ENCODE measurements at regions not wholly inside any gene's neighbourhood (a gene's known extent, or its start where the extent isn't known, plus 50 kb on each side); places are given as distances from the start of the nearest gene placed in this dataset.

DNA sequence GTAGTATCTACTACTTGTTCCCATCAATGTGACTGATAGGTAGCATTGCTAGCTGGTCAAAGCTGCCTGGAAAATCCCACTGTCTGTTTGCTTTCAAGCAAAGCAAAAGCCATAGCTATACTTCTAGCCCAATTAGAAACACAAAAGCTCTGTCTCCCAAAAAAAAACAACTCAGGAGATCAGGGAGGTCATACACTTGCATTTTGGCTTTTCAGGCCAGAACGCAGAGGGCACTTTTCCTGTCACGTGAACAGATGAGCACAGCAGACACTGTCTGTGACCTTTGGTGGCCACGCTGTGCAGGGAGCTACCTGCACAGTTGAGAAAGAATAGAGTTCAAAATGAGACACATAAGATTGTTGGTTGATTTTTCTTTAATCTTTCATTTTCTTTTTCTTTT lies 441.7 kb upstream of the PDZRN3 start:
- no peak for DNase-seq (ENCODE audit: extremely low read depth, low read depth, low spot score)

DNA sequence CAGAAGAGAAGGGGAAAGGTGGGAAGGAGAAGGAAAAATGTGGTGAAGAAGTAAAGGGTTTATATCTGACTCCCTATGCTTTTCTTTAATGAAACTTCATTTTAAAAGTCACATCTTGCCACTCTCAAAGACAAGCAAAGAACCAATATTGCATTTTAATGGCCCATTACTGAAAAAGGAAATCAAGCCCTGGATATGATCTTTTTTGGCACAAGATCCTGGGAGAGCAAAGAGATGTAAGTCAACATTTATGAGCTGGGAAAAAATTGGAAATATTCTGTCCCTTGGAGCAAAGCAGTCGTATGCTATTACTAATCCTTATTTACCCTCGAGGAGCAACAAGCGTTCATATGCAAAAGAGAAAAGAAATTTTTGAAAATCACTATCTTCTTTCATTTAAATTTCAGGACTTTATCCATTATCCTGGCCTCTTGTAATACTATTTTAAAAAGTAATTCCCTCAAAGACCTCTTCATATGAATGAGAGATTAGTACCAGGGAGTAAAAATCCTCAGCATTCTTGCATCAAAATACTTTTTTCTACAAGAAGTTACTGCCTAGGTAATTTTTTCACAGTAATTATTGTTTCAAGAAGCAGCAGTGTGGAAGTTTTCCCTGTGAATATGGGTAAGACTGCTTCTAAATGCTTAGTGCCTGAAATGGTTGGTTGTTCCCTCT lies 435.3 kb upstream of the PDZRN3 start:
- DNase-seq (ENCODE audit: extremely low read depth, low read depth, low spot score): no peak

DNA sequence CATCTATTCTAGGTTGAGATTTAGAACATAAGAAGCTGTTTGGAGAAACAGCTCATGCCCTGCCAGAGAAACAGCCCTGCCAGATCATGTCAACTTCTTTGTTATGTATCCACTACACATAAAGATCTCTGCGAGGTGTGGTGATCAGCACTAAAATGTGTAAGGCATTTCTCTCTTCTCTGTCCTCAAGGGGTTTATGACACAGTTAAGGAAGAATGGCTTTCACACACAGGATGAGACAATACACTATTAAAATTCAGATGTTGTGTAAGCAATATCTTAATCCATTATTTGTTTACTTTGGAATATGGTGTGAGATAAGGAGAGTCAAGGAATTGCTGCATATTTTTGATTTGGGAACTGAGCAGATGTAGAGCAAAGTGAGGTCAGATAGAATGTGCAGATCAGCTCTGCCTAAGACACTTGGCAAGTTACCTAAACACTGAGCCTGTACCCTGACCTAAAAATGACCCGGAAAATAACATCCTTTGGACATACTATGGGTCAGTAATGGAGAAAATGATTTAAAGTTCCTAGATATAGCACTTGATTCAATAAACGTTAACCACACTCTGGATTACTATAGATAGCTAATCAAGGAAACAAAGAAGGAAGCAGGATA lies 434.7 kb upstream of the PDZRN3 start:
- DNase-seq (ENCODE audit: extremely low read depth, low read depth, low spot score): no peak

- no peak for DNase-seq (ENCODE audit: extremely low read depth, low read depth, low spot score)
These were observed 432.4 kb upstream of the PDZRN3 start for GRCh38 chr3:74057169-74057568.

DNA sequence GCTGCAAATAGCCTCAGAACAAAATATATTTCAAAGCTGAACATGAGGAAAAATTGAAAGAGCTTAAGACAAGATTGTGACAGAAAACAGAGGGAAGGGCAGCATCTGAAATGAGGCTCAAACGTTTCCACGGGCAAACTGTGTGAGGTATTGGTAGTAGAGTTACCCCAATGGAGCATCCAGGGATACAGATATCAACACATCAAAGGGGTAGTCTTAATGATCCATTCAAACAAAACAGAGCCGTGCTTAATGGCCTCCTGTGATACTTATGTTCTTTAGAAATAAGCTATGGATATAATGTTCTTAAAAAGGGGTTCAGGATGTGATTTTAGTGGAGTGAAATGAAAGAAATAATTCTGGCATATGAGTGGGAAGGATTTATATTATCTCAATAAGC lies 430.3 kb upstream of the PDZRN3 start:
- no peak for DNase-seq (ENCODE audit: extremely low read depth, low read depth, low spot score)

DNA sequence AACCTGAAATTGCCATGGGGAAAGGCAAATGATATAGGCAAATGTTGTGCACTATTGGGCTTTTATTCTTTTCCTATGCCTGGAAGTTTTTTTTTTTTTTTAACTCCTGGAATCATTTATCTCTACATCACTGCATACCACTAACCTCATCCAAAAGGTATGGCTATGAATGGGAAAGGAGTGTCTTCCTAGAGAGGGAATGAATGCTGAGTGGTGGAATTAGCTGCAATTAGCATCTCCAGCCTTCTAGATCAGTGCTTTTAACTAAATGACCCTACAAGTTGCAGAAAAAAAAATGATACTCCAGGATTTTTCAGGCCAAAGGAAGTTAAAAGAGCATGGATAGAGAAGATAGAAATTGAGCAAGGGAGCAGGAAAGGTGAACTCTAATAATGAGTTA lies 429.8 kb upstream of the PDZRN3 start:
- no peak for DNase-seq (ENCODE audit: extremely low read depth, low read depth, low spot score)

- no peak for DNase-seq (ENCODE audit: extremely low read depth, low read depth, low spot score)
These were observed 429.3 kb upstream of the PDZRN3 start for GRCh38 chr3:74053970-74054516.

DNA sequence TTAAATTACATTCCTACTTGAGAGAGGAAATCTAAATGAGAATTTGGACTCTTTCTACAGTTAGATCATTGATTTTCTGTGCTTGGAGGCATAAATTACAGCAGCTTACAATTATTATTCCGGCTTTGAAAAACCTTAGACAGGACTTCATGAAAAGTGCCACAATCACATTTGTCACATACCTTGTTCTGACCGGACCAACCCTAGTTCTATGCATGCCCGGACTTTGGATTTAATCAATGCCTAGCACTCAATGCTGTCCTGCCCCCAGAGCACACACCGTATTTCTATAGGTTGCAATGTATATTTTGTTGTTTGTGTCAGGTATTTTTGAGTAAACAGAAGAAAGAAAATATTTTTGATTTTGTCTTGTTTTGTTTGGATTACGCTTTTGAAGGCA lies 424.7 kb upstream of the PDZRN3 start:
- DNase-seq (ENCODE audit: extremely low read depth, low read depth, low spot score): no peak

DNA sequence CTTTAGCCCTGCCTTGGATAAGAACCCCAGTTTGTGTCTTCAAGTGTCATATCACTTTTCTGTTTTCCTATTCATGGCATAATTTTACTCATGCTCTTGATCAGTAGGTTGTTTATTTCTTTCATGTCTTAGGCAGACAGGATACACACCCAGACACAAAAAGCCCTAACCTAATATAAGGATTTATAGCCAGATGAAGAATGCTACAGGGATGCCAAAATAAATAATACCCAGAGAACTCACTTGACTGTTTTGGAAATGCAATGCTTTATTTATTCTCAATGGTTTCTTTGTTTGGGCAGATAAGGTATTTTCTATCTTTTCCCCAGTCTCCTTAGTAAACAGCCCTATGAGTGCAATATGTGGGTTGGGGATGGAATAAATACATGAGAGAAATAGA lies 424.0 kb upstream of the PDZRN3 start:
- no peak for DNase-seq (ENCODE audit: extremely low read depth, low read depth, low spot score)

- no peak for DNase-seq (ENCODE audit: extremely low read depth, low read depth, low spot score)
These were observed 420.3 kb upstream of the PDZRN3 start for GRCh38 chr3:74045000-74045399.

DNA sequence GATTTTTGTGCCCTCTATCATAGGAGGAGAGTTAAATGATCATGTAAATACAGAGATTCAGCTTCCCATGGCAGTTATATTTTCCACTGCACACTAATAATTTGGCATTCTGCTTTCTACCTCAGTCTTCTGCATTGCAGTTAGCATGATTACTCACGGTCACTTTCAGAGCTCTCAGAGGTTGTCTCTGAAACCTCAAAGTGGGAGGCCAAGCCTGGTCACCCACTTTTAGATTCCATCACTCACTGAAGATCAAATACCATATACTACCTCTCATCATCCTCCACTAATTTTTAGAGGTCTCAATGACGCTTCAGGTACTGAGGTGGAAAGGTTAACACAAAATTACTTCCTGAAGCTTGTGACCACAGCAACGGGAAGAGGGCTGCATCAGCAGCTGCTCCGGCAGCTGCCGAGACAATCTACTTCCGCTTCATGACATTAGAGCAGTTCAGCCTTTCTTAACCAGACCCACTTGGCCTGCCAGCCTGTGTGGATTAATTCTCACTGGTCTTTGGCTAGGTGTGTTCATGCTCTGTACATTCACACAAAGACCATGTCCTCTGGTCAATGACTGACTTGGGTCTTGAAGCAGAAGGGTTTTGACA lies 416.4 kb upstream of the PDZRN3 start:
- DNase-seq (ENCODE audit: extremely low read depth, low read depth, low spot score): no peak

GRCh38 chr3:74039105-74039504 lies 414.4 kb upstream of the PDZRN3 start:
- no peak for DNase-seq (ENCODE audit: extremely low read depth, low read depth, low spot score)

GRCh38 chr3:74036568-74036967 lies 411.8 kb upstream of the PDZRN3 start:
- no peak for DNase-seq (ENCODE audit: extremely low read depth, low read depth, low spot score)

- no peak for DNase-seq (ENCODE audit: extremely low read depth, low read depth, low spot score)
These were observed 411.4 kb upstream of the PDZRN3 start for GRCh38 chr3:74036102-74036501.

- DNase-seq (ENCODE audit: extremely low read depth, low read depth, low spot score): no peak
These were observed 409.1 kb upstream of the PDZRN3 start for GRCh38 chr3:74033806-74034205.

DNA sequence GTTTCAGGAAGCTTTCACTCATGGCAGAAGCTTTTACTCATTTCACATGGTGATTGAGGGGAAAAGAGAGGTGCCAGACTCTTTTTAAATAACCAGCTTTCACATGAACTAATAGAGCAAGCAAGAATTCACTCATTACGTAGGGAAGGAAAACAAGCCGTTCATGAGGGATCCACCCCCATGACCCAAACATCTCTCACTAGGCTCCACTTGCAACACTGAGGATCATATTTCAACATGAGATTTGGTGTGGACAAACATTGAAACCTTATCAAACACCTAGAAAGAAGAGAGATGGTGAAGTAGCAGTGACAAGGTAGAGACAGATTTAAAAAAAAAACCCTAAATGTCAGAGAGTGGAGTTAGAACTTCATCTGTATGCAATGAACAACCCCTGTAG lies 408.6 kb upstream of the PDZRN3 start:
- DNase-seq (ENCODE audit: extremely low read depth, low read depth, low spot score): no peak

GRCh38 chr3:74027121-74027520 lies 402.4 kb upstream of the PDZRN3 start:
- DNase-seq (ENCODE audit: extremely low read depth, low read depth, low spot score): no peak

DNA sequence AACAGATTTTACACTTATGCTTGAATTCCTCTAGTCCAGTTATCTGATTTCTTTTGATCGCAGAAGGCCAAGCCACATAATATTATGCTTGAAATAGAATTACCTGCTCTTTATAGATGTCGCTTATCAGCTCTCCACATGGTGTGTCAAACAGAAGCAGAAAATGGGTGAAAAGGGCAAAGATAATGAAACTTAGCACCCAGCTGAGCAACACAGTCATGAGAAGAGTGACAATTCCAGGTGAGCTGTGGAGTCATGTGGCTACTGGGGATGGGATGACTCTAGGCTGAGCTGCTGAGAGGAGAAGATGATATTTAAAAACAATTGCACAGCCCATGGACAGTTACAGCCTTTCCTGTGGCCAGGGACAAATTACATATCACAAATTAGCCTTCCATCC lies 398.7 kb upstream of the PDZRN3 start:
- no peak for DNase-seq (ENCODE audit: extremely low read depth, low read depth, low spot score)

DNA sequence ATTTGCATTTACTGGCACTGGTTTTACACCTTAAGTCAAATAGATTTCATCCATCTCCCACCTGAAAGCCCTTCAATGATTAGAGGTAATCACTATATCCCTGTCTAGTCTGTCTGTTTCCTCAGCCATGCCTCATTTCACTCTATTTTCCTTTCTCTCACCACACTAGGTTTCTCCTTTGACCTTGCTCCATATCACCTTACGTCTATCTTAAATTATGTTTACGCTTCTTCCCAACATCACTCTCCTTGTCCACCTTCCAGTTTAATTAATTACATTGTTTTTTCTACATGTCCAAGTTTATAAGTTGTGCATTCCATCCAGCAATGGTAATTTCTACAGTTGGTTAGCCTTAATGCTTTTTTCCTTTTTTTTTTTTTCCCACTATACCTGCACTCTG lies 396.7 kb upstream of the PDZRN3 start:
- DNase-seq (ENCODE audit: extremely low read depth, low read depth, low spot score): no peak

DNA sequence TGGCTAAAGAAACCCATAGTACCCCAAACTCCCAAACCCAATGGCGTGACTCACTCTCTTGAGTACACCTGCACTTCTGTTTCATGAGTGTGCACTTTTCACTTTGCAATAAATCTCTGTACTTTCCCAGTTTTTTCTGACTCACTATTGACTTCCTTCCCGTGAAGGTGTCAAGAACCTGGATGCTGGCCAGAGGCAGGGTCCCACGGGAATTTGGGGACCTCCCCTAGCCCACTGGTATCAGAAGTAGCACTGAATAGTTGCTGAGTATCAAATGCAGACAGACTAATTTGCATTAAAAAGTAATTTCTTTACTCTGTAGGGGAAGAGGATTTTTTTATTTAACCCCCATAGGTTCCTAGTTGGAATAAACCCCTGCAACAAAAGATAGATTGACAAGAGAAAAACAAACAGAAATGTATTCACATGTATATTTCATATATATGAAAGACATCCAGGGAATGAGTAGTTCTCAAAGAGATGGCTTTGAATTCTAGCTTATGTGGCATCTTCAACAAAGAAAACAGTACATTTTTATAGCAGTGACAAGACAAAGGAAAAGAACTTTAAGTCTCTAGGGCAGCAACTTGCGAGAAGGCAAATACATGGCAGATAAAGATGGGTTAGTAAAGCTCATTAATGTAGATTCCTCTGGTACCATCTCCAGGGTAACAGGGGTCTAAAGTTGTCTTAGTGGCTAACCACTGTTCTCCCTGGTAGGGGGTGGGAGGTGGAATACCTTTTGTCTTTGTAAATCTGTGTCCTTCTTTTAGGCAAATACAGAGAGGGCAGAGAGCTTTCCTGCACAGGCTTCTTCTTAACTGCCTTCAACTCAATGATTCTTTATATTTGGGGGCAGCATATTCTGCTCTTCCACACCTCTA lies 385.5 kb upstream of the PDZRN3 start:
- DNase-seq (ENCODE audit: extremely low read depth, low read depth, low spot score): no peak

DNA sequence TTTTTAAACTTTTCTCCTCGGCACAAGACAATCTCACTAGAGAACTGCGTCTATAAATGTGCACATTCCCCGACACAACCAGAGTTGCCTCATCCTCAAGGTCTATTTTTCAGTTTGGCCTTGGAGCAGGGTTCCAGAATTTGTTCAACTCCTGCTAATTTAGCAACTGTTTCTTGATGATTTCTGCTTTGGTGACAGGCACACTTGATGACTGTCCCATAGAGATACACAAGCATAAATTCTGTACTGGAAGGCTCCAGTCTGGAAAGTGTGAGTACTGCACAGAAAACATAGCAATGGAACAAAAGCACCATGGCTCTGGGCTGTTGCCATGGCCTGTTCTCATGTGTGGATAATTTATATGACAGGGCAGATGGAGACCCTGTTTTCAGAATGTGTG lies 379.6 kb upstream of the PDZRN3 start:
- no peak for DNase-seq (ENCODE audit: extremely low read depth, low read depth, low spot score)

Measured in glomerular endothelial cell (primary cell).